ENCODE measurements at regions not wholly inside any gene's neighbourhood (a gene's known extent, or its start where the extent isn't known, plus 50 kb on each side); places are given as distances from the start of the nearest gene placed in this dataset.
"Not testable (repeated sequence)": the region's sequence is repeated elsewhere in the genome, so short reads cannot be mapped to it uniquely, and the experiment has no call there.

GRCh38 chr5:100011160-100011559 is 524.0 kb upstream of the FAM174A start:
- not testable (repeated sequence) for H3K9ac ChIP-seq (ENCODE audit: low read depth in 1 of 2, low read length in 2 of 2); H3K36me3 ChIP-seq (ENCODE audit: control insufficient read depth in 1 of 2, insufficient read depth in 2 of 2, low read length in 2 of 2)

GRCh38 chr5:100004969-100005368 is 530.2 kb upstream of the FAM174A start:
- no peak overlapping the region for H3K9ac ChIP-seq (ENCODE audit: low read depth in 1 of 2, low read length in 2 of 2)
- H3K27ac ChIP-seq (ENCODE audit: low read depth, low read length) = no peak overlapping the region
- no peaks in the 10 kb centered on the region for H3K9me3 ChIP-seq (ENCODE audit: control insufficient read depth in 1 of 2, low read length in 2 of 2)
- no peak overlapping the region for H3K4me3 ChIP-seq (ENCODE audit: low read depth in 1 of 2, low read length in 2 of 2)
- no peaks in the 10 kb centered on the region for H3K27me3 ChIP-seq (ENCODE audit: control insufficient read depth in 1 of 2, insufficient read depth in 2 of 2, low read length in 2 of 2)
- no peaks in the 10 kb centered on the region for H3K36me3 ChIP-seq (ENCODE audit: control insufficient read depth in 1 of 2, insufficient read depth in 2 of 2, low read length in 2 of 2)
- no peaks in the 10 kb centered on the region for H3K4me1 ChIP-seq (ENCODE audit: control insufficient read depth in 1 of 2, insufficient read depth in 2 of 2, low read length in 2 of 2)

More at GRCh38 chr5:100011160-100011559, 524.0 kb upstream of the FAM174A start:
- not testable (repeated sequence) for H3K4me3 ChIP-seq (ENCODE audit: low read depth in 1 of 2, low read length in 2 of 2); H3K27ac ChIP-seq (ENCODE audit: low read depth, low read length); H3K27me3 ChIP-seq (ENCODE audit: control insufficient read depth in 1 of 2, insufficient read depth in 2 of 2, low read length in 2 of 2); H3K9me3 ChIP-seq (ENCODE audit: control insufficient read depth in 1 of 2, low read length in 2 of 2); H3K4me1 ChIP-seq (ENCODE audit: control insufficient read depth in 1 of 2, insufficient read depth in 2 of 2, low read length in 2 of 2)

DNA sequence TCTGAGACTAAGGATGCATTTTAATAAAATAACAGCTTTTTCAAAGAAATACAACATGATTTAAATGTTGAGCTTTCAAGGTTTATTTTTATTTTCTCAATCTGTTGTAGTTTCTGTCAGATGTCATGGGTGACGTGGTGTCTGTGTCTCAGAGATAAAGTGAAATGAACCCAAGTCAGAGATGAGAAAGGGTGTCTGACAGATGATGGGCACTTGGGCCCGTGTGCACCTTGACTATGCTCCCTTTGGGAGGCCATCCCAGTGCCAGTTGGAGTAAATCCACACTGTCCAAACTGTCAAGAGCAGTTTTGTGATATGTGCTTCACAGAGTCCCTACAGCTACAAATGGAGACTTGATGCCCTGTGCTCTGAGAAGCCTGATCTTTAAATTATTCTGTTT is 536.9 kb upstream of the FAM174A start:
- H3K4me1 ChIP-seq (ENCODE audit: control insufficient read depth in 1 of 2, insufficient read depth in 2 of 2, low read length in 2 of 2) = no peaks in the 10 kb centered on the region
- no peaks in the 10 kb centered on the region for H3K36me3 ChIP-seq (ENCODE audit: control insufficient read depth in 1 of 2, insufficient read depth in 2 of 2, low read length in 2 of 2)
- no peaks in the 10 kb centered on the region for H3K9me3 ChIP-seq (ENCODE audit: control insufficient read depth in 1 of 2, low read length in 2 of 2)
- H3K4me3 ChIP-seq (ENCODE audit: low read depth in 1 of 2, low read length in 2 of 2) = no peak overlapping the region
- no peak overlapping the region for H3K9ac ChIP-seq (ENCODE audit: low read depth in 1 of 2, low read length in 2 of 2)
- no peak overlapping the region for H3K27ac ChIP-seq (ENCODE audit: low read depth, low read length)
- no peaks in the 10 kb centered on the region for H3K27me3 ChIP-seq (ENCODE audit: control insufficient read depth in 1 of 2, insufficient read depth in 2 of 2, low read length in 2 of 2)

DNA sequence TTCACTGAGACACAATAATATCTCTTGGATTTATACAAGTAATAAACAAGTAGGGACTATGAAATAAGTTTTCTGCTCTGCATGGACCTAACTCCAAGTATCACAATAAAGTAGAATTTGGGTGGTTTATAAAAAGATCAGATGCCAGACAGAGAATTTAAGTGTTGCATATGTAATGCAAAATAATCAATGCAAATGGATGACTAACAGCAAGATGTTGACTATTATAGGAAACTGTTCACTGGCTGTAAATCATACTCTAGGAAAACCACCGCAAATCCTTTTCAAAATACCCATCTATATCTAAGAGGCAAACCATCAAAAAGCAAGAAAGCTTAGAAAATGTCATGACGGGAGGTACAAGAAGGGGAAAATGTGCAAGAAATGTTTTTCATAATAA is 539.8 kb upstream of the FAM174A start:
- no peaks in the 10 kb centered on the region for H3K4me1 ChIP-seq (ENCODE audit: control insufficient read depth in 1 of 2, insufficient read depth in 2 of 2, low read length in 2 of 2)
- H3K27ac ChIP-seq (ENCODE audit: low read depth, low read length) = no peak overlapping the region
- H3K9me3 ChIP-seq (ENCODE audit: control insufficient read depth in 1 of 2, low read length in 2 of 2) = no peaks in the 10 kb centered on the region
- no peak overlapping the region for H3K4me3 ChIP-seq (ENCODE audit: low read depth in 1 of 2, low read length in 2 of 2)
- no peak overlapping the region for H3K9ac ChIP-seq (ENCODE audit: low read depth in 1 of 2, low read length in 2 of 2)
- H3K27me3 ChIP-seq (ENCODE audit: control insufficient read depth in 1 of 2, insufficient read depth in 2 of 2, low read length in 2 of 2) = no peaks in the 10 kb centered on the region
- H3K36me3 ChIP-seq (ENCODE audit: control insufficient read depth in 1 of 2, insufficient read depth in 2 of 2, low read length in 2 of 2) = no peaks in the 10 kb centered on the region

- Histone ChIP-seq H3K27ac (ENCODE audit: low read depth, low read length) (no peak overlapping the region), H3K9ac (ENCODE audit: low read depth in 1 of 2, low read length in 2 of 2) (no peak overlapping the region), H3K9me3 (ENCODE audit: control insufficient read depth in 1 of 2, low read length in 2 of 2) (no peaks in the 10 kb centered on the region), H3K36me3 (ENCODE audit: control insufficient read depth in 1 of 2, insufficient read depth in 2 of 2, low read length in 2 of 2) (no peaks in the 10 kb centered on the region), H3K4me1 (ENCODE audit: control insufficient read depth in 1 of 2, insufficient read depth in 2 of 2, low read length in 2 of 2) (no peaks in the 10 kb centered on the region), H3K4me3 (ENCODE audit: low read depth in 1 of 2, low read length in 2 of 2) (no peak overlapping the region), H3K27me3 (ENCODE audit: control insufficient read depth in 1 of 2, insufficient read depth in 2 of 2, low read length in 2 of 2) (no peaks in the 10 kb centered on the region)
These were observed 561.4 kb upstream of the FAM174A start for GRCh38 chr5:99973779-99974178.

DNA sequence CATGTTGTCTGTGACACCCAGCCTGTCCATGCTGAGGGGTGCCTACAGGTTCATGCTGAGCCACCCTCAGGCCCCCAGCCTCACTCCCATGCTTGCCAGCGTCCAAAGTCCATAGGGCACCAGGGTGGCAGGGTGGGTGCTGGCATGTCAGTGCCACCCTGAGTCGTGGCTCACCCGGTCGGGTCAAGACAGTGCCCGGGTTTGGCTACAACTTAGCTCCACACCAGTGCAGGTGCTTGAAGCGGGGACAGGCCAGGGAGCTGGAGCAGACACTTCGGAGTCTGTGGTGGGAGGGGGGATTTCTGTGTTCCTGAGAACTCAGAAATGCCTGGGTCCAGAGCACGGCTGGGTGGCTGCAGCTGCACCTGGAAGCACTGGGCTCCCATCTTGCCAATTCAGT is 579.2 kb upstream of the FAM174A start:
- H3K9ac ChIP-seq (ENCODE audit: low read depth in 1 of 2, low read length in 2 of 2) = no peak overlapping the region
- H3K27ac ChIP-seq (ENCODE audit: low read depth, low read length) = no peak overlapping the region
- no peaks in the 10 kb centered on the region for H3K4me1 ChIP-seq (ENCODE audit: control insufficient read depth in 1 of 2, insufficient read depth in 2 of 2, low read length in 2 of 2)
- no peaks in the 10 kb centered on the region for H3K27me3 ChIP-seq (ENCODE audit: control insufficient read depth in 1 of 2, insufficient read depth in 2 of 2, low read length in 2 of 2)
- no peaks in the 10 kb centered on the region for H3K36me3 ChIP-seq (ENCODE audit: control insufficient read depth in 1 of 2, insufficient read depth in 2 of 2, low read length in 2 of 2)
- H3K9me3 ChIP-seq (ENCODE audit: control insufficient read depth in 1 of 2, low read length in 2 of 2) = peaks cover 0 to 3% of the 10 kb centered on the region in 2 donors
- no peak overlapping the region for H3K4me3 ChIP-seq (ENCODE audit: low read depth in 1 of 2, low read length in 2 of 2)

DNA sequence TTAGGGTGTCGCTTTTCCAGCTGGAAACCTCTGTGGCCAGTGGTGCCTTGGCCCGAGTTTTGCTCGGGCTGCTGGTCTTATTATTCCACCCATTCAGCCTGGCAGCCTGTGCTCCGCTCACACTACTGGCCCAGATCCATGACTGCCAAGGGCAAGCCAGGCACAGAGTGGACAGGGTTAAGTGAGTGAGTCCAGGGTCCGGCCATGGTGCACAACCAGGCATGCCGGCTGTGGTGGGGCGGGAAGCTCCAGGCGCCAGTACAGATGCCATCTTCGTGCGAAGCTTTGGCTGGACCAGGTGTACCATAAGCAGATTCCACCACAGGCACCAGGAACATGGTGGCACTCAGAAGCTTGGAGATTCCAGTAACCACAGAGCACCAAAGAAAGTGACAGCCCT is 580.2 kb upstream of the FAM174A start:
- Histone ChIP-seq H3K27me3 (ENCODE audit: control insufficient read depth in 1 of 2, insufficient read depth in 2 of 2, low read length in 2 of 2) (no peaks in the 10 kb centered on the region), H3K27ac (ENCODE audit: low read depth, low read length) (no peak overlapping the region), H3K36me3 (ENCODE audit: control insufficient read depth in 1 of 2, insufficient read depth in 2 of 2, low read length in 2 of 2) (no peaks in the 10 kb centered on the region), H3K9ac (ENCODE audit: low read depth in 1 of 2, low read length in 2 of 2) (no peak overlapping the region), H3K4me1 (ENCODE audit: control insufficient read depth in 1 of 2, insufficient read depth in 2 of 2, low read length in 2 of 2) (no peaks in the 10 kb centered on the region), H3K9me3 (ENCODE audit: control insufficient read depth in 1 of 2, low read length in 2 of 2) (peaks cover 0 to 3% of the 10 kb centered on the region in 2 donors), H3K4me3 (ENCODE audit: low read depth in 1 of 2, low read length in 2 of 2) (no peak overlapping the region)

GRCh38 chr5:99949969-99950524 is 585.1 kb upstream of the FAM174A start:
- H3K4me1 ChIP-seq (ENCODE audit: control insufficient read depth in 1 of 2, insufficient read depth in 2 of 2, low read length in 2 of 2) = no peaks in the 10 kb centered on the region
- no peak overlapping the region for H3K27ac ChIP-seq (ENCODE audit: low read depth, low read length)
- H3K9me3 ChIP-seq (ENCODE audit: control insufficient read depth in 1 of 2, low read length in 2 of 2) = no peaks in the 10 kb centered on the region
- no peak overlapping the region for H3K9ac ChIP-seq (ENCODE audit: low read depth in 1 of 2, low read length in 2 of 2)
- H3K27me3 ChIP-seq (ENCODE audit: control insufficient read depth in 1 of 2, insufficient read depth in 2 of 2, low read length in 2 of 2) = no peaks in the 10 kb centered on the region
- H3K4me3 ChIP-seq (ENCODE audit: low read depth in 1 of 2, low read length in 2 of 2) = no peak overlapping the region
- H3K36me3 ChIP-seq (ENCODE audit: control insufficient read depth in 1 of 2, insufficient read depth in 2 of 2, low read length in 2 of 2) = no peaks in the 10 kb centered on the region

DNA sequence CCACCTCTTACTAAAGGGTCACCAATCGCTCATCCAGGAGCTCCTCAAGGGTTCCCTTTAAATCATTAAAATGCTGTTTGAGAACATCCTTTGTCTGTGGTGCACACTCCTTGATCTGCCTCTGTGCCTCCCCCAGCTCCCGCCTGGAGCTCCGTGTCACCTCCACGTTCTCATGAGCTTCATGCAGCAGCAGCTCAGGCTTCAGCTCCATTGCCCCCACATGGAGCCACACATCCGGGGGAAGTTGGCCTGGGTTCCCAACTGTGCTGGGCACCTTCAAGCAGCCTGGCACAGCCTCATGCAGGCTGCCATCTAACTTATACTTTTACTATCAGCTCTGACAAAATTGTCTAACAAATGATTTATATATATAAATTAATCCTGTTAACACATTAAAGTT is 585.8 kb upstream of the FAM174A start:
- no peaks in the 10 kb centered on the region for H3K36me3 ChIP-seq (ENCODE audit: control insufficient read depth in 1 of 2, insufficient read depth in 2 of 2, low read length in 2 of 2)
- no peaks in the 10 kb centered on the region for H3K4me1 ChIP-seq (ENCODE audit: control insufficient read depth in 1 of 2, insufficient read depth in 2 of 2, low read length in 2 of 2)
- no peak overlapping the region for H3K27ac ChIP-seq (ENCODE audit: low read depth, low read length)
- no peak overlapping the region for H3K9ac ChIP-seq (ENCODE audit: low read depth in 1 of 2, low read length in 2 of 2)
- no peaks in the 10 kb centered on the region for H3K9me3 ChIP-seq (ENCODE audit: control insufficient read depth in 1 of 2, low read length in 2 of 2)
- no peak overlapping the region for H3K4me3 ChIP-seq (ENCODE audit: low read depth in 1 of 2, low read length in 2 of 2)
- H3K27me3 ChIP-seq (ENCODE audit: control insufficient read depth in 1 of 2, insufficient read depth in 2 of 2, low read length in 2 of 2) = no peaks in the 10 kb centered on the region

GRCh38 chr5:99948850-99949249 is 586.3 kb upstream of the FAM174A start:
- H3K27ac ChIP-seq (ENCODE audit: low read depth, low read length) = no peak overlapping the region
- no peak overlapping the region for H3K4me3 ChIP-seq (ENCODE audit: low read depth in 1 of 2, low read length in 2 of 2)
- H3K36me3 ChIP-seq (ENCODE audit: control insufficient read depth in 1 of 2, insufficient read depth in 2 of 2, low read length in 2 of 2) = no peaks in the 10 kb centered on the region
- no peaks in the 10 kb centered on the region for H3K27me3 ChIP-seq (ENCODE audit: control insufficient read depth in 1 of 2, insufficient read depth in 2 of 2, low read length in 2 of 2)
- no peaks in the 10 kb centered on the region for H3K4me1 ChIP-seq (ENCODE audit: control insufficient read depth in 1 of 2, insufficient read depth in 2 of 2, low read length in 2 of 2)
- no peaks in the 10 kb centered on the region for H3K9me3 ChIP-seq (ENCODE audit: control insufficient read depth in 1 of 2, low read length in 2 of 2)
- H3K9ac ChIP-seq (ENCODE audit: low read depth in 1 of 2, low read length in 2 of 2) = no peak overlapping the region
